GM21390 (cell line): ENCODE measurements at regions not wholly inside any gene's neighbourhood (a gene's known extent, or its start where the extent isn't known, plus 50 kb on each side); places are given as distances from the start of the nearest gene placed in this dataset.
"Not testable (repeated sequence)": the region's sequence is repeated elsewhere in the genome, so short reads cannot be mapped to it uniquely, and the experiment has no call there.

Experiments used
- ATAC-seq: cut with Tn5 transposase; IDR thresholded peaks from one replicate; pipeline ENCODE4 v1.9.1; 2021; ENCODE audit not compliant: unreplicated experiment

DNA sequence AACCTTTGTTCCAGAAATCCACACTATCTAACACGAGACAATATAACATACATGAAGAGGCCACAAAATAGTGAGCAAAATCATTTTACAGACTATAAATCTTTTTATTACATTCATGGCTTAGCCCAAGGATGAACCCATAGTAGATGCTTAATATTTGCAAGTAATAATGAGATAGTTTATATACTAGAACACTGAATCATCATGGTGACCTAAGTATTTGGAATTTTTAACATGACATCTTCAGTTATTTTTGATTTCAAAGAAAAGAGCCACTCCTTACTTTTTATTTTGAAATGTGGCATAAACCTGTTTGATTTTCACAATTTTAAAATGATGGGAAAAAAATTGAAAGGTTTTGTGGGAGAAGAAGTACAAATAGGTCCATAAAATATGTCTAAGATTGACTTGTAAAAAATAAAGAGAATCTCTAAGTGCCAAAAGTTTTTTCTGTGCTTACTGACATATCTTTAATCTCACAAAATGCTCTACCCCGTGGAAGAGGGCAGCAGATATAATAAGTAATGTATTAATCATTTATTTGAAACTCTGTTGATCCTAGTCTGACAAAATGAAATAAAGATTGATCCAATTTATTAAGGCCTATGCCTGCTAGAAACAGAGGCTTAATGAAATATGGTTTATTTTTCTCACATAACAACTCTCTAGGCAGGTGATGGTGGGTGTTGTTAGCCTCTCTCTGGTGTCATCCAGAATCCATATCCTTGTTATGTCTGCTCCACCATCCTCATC, 224.5 kb upstream of the CENPE start:
- ATAC-seq, result no peak

GRCh38 chr4:103415801-103416200, 217.7 kb upstream of the CENPE start:
- no peak for ATAC-seq

GRCh38 chr4:103412646-103413045, 214.5 kb upstream of the CENPE start:
- ATAC-seq, result not testable (repeated sequence)

- ATAC-seq, result no peak
These were observed 212.2 kb upstream of the CENPE start for GRCh38 chr4:103410386-103410785.

DNA sequence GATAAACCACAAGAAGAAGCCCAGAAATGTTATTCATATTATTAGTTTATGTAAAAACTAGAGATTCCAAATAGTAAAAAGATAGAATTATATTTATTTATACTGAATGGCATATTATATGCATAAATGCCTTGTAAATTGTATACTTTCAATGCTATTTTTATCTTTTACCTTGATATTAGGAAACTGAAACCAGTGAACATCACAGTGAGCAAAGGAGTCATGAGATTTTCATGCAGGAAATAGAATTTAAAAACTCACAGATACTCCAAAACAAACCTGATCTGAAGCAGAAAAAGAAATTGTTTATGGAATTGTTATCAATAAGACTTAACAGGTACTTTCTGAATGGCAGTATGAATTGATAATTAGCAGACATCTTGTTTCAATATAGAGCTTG, 207.3 kb upstream of the CENPE start:
- ATAC-seq, result peak; percentile 68

DNA sequence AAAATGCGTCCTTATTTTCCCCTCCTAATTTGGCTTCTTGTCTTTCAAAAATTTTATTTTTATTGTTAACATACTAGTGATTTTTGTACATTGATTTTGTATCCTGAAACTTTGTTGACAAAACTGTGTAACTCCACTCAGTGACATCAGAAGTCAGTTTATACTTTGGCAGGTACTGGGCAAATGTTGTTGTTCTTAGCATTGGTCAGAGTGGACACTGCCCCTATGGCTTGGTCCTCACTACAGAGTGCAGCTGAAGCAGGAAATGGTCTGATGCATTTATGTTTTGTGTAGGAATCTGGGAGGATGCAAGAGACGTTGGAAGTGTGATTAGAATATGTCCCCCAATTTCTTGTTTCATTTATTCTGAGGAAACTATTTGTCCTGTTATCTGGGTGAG, 205.5 kb upstream of the CENPE start:
- ATAC-seq, result no peak

GRCh38 chr4:103402198-103402597, 204.1 kb upstream of the CENPE start:
- ATAC-seq, result no peak

DNA sequence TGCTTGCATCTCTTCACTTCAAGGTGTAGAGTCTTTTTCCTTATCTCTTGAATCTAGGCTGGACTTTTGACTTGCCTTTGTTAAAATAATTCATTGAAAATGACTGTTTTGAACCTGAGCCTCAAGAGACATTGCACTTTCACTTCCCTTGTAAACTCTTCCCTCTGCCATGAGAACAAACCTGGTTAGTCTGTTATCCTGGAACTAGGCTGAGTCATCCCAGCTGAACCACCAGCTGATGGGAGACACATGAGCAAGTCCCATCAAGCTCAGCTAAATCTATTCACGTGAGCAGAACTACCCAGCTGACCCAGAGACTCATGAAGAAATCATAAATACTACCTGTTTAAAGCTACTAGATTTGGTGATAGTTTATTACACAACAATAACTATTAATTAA, 202.3 kb upstream of the CENPE start:
- peak; percentile 57 for ATAC-seq

DNA sequence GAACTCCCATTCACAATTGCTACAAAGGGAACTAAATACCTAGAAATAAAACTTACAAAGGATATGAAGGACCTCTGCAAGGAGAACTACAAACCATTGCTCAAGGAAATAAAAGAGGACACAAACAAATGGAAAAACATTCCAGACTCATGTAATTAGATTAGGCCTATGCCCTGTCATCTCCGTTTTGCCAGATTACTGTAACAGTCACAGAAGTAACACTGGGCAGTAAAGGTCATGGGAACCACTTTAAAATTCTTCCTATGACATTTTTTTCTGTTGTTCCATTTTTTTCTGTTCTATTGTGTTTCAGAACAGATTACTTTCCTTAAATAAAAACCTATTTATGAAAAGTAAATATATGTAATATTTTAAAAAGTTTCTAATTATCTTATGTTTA, 199.4 kb upstream of the CENPE start:
- no peak for ATAC-seq

DNA sequence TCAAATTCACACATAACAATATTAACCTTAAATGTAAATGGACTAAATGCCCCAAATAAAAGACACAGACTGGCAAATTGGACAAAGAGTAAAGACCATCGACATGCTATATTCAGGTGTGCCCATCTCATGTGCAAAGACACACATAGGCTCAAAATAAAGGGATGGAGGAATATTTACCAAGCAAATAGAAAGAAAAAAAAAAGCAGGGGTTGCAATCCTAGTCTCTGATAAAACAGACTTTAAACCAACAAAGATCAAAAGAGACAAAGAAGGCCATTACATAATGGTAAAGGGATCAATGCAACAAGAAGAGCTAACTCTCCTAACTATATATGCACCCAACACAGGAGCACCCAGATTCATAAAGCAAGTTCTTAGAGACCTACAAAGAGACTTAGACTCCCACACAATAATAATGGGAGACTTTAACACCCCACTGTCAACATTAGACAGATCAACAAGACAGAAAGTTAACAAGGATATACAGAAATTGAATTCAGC, 189.4 kb upstream of the CENPE start:
- ATAC-seq, result not testable (repeated sequence)

DNA sequence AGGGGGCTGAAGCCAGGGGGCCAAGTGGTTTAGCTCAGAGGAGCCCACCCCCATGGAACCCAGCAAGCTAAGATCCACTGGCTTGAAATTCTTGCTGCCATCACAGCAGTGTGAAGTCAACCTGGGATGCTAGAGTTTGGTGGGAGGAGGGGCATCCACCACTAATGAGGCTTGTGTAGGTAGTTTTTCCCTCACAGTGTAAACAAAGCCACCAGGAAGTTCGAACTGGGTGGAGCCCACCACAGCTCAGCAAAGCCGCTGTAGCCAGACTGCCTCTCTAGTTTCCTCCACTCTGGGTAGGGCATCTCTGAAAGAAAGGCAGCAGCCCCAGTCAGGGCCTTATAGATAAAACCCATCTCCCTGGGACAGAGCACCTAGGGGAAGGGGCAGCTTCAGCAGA, 187.4 kb upstream of the CENPE start:
- ATAC-seq, result not testable (repeated sequence)

- ATAC-seq, result no peak
These were observed 177.1 kb upstream of the CENPE start for GRCh38 chr4:103375278-103375677.

DNA sequence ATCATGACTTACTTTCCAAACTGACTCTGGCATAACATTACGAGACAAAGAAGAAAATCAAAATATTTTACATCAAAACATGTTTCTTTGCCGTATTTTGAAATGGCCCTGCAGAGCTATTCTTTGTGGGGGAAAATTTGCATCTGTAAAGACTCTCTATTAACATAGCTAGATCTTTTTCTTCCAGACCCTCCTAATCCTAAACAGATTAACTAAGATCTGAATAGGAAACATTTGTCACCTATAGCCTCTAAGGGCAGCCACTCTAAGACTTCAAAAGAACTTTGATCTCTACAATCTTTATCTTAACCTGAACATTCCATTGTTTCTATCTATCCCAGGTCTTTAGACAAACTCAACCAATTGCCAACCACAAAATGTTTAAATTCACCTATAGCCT, 176.6 kb upstream of the CENPE start:
- ATAC-seq, result no peak

GRCh38 chr4:103374306-103374705, 176.2 kb upstream of the CENPE start:
- ATAC-seq, result no peak

DNA sequence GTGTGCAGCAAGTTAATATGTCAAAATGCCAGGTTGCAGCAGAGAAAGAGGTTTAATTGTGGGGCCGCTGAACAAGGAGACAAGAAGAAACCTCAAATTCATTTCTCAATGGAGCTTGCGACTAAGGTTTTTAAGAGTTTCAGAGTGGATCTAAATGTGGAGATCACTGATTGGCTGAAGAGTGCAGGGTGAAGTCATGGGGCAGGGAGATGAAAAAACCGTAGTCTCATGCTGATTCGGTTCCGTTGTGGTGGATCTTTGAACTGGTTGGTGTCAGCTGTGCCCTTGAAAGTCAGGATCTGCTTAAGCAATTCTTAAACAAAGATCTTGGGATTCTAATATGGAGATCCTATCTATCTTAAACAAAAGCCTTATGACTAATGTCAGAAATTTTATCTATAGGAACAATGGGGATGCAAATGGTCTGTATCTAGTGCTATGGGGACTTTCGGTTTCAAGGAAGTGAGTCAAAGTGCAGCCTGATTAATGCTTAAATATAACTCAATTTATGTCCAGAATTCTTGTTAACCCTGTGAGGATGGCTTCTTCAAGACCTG, 173.9 kb upstream of the CENPE start:
- no peak for ATAC-seq

- ATAC-seq, result no peak
These were observed 172.2 kb upstream of the CENPE start for GRCh38 chr4:103370336-103370735.

GRCh38 chr4:103365285-103365684, 167.1 kb upstream of the CENPE start:
- ATAC-seq, result no peak

GRCh38 chr4:103364083-103364482, 165.9 kb upstream of the CENPE start:
- no peak for ATAC-seq

DNA sequence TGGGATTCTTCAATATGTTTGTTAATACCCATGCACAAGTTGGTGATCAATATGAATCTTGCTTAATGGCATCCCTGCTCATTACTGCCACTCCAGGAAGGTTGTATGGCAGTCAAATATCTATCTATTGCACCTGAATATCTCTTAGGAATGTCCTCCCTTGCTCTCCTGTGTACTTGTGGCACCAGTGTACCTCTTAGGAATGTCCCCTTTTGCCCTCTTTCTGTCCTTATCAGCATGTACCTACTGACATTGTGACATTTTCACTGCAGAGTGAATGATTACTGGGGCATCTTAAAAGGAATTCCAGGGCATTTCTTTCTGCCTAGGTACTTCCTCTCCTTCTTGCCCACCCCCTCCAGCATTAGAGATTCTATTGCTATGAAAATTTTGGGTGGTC, 163.8 kb upstream of the CENPE start:
- ATAC-seq, result no peak

DNA sequence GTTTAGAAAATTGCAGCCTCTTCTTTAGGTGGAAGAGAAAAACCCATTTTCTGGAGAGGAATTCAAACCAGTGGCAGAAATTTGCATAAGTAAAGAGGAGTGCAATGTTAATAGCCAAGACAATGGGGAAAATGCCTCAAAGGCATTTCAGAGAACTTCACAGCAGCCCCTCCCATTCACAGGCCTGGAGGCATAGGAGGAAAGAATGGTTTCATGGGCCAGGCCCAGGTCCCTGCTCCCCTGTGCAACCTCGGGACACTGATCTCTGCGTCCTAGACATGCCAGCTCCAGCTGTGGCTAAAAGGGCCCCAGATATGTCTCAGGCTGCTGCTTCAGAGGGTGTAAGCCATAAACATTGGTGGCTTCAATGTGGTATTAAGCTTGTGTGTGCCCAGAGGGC, 161.8 kb upstream of the CENPE start:
- no peak for ATAC-seq

DNA sequence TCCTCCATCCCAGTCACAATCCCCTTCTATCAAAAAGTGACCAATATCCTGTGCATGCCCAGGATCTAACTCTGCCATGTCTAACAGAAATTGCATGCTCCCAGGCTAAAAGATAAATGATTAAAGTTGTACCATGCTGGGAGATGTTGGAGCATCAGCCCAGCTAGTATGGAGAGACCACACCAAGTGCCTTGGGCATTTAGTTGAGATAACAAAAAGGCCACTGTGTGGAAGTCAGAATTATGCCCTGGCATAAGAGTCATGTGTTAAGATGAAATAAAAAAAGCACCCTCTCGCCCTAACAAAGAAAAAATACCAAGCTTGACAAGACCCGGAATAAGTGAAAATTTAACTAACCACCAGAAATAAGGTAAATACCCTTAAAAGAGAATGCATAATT, 155.9 kb upstream of the CENPE start:
- ATAC-seq, result no peak

- ATAC-seq, result no peak
These were observed 131.5 kb upstream of the CENPE start for GRCh38 chr4:103329642-103330041.

DNA sequence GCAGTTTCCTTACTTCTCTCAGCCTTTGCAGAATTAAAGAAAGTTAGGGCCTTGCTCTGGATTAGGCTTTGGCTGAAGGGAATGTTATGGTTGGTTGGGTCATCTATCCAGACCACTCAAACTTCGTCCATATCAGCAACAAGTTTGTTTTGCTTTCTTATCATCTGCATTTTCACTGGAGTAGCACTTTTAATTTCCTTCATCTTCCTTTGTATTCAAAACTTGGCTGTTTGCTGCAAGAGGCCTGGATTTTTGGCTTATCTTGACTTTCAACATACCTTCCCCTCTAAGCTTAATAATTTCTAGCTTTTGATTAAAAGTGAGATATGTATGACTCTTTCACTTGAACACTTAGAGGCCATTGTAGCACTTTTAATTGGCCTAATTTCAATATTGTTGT, 126.7 kb upstream of the CENPE start:
- ATAC-seq, result no peak
